ENCODE measurements at regions not wholly inside any gene's neighbourhood (a gene's known extent, or its start where the extent isn't known, plus 50 kb on each side); places are given as distances from the start of the nearest gene placed in this dataset.

- in situ Hi-C loops (cut with MboI; ENCODE audit: low pct_unique_long_range_greater_than_20kb, low sequenced_read_pairs, unreplicated experiment) = no loop called here
- TF ChIP-seq, protein P1, sequence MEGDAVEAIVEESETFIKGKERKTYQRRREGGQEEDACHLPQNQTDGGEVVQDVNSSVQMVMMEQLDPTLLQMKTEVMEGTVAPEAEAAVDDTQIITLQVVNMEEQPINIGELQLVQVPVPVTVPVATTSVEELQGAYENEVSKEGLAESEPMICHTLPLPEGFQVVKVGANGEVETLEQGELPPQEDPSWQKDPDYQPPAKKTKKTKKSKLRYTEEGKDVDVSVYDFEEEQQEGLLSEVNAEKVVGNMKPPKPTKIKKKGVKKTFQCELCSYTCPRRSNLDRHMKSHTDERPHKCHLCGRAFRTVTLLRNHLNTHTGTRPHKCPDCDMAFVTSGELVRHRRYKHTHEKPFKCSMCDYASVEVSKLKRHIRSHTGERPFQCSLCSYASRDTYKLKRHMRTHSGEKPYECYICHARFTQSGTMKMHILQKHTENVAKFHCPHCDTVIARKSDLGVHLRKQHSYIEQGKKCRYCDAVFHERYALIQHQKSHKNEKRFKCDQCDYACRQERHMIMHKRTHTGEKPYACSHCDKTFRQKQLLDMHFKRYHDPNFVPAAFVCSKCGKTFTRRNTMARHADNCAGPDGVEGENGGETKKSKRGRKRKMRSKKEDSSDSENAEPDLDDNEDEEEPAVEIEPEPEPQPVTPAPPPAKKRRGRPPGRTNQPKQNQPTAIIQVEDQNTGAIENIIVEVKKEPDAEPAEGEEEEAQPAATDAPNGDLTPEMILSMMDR (IDR thresholded peaks at IDR 0.05; ENCODE audit: extremely low read depth, insufficient read depth, missing control alignments) = no peak
- no peak for DNase-seq (ENCODE audit: low spot score)
Measured at GRCh38 chrX:14476205-14476604, 53.1 kb upstream of the GLRA2 start.

DNA sequence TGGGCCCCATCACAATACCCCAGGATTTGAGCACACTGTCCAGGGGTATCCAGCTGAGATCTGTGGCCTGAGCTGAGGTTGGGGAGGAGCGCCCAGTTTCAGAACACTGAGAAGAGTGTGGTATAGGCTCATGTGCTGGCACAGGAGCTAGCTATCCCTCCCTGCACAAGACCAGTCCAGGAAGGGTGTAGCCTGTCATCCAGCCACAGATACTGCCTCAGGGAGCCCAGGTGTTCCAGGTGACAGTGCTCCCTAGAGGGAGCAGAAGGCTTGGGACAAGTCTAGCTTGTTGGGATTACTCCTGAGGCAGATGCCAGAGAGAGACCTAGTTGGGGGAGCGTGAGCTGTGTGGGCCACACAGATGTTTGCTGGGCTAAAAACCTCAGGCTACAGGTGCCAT, 79.6 kb upstream of the GLRA2 start:
- in situ Hi-C loops (cut with MboI; ENCODE audit: low pct_unique_long_range_greater_than_20kb, low sequenced_read_pairs, unreplicated experiment) = no loop called here
- no peak for DNase-seq (ENCODE audit: low spot score)
- TF ChIP-seq, protein P1 (IDR thresholded peaks at IDR 0.05; ENCODE audit: extremely low read depth, insufficient read depth, missing control alignments) = no peak

DNA sequence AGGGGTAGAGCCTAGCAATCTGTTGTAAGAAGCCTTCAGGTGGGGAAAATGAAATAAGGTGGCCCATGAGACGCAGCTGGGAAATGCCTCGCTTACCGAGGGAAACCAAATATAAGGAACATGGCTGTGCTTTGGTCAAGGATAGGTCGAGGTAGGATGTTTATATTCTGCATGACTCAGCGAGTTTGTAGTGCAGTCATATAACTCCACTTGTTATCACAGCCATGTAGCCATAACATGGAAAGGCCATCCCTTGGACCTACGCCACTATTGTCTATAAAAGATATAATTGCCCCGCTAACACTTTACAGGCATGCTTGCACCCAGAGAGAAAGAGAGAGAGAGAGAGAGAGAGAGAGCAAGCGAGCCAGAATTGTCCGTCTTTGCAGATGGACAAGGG, 80.9 kb upstream of the GLRA2 start:
- TF ChIP-seq, protein P1 (IDR thresholded peaks at IDR 0.05; ENCODE audit: extremely low read depth, insufficient read depth, missing control alignments) = no peak
- in situ Hi-C loops (cut with MboI; ENCODE audit: low pct_unique_long_range_greater_than_20kb, low sequenced_read_pairs, unreplicated experiment) = no loop called here
- no peak for DNase-seq (ENCODE audit: low spot score)

DNA sequence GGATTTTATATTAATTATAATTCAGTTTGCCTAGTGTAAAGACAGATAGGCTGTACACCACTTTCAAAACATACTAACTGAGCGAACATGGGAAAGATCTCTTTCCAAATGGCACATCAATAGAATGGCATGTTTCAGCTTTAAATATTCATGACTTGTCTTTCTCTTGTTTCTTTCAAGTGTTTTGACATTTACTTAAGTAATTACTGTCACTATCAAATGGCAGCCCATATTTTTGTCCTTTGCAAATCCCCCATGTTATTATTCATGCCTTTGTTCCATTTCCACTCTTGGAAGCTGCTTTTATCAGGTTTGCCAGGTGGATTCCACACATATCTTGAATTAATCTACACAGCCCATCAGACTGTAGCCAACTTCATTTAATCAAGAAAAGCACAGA, 89.2 kb upstream of the GLRA2 start:
- TF ChIP-seq, protein P1 (IDR thresholded peaks at IDR 0.05; ENCODE audit: extremely low read depth, insufficient read depth, missing control alignments) = no peak

DNA sequence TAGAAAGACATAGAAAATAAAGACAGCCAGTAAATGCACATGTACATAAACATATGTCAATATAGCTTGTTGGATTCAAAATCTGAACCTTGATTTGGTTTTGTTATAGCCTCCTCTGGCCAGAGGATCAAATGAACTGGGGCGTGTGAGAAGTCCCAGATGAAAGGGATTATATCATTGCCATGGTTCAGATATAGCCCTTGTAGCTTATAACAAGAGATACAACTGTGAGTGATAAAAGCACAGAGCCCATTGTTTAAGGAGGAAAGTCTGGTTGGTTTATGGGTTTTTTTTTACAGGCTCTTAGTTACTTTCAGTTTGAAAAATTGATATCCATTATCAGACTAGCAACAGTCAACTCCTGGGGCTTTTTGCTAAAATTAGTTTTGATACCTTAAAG, 101.7 kb upstream of the GLRA2 start:
- TF ChIP-seq, protein P1 (IDR thresholded peaks at IDR 0.05; ENCODE audit: extremely low read depth, insufficient read depth, missing control alignments) = no peak
- in situ Hi-C loops (cut with MboI; ENCODE audit: low pct_unique_long_range_greater_than_20kb, low sequenced_read_pairs, unreplicated experiment) = no loop called here
- DNase-seq (ENCODE audit: low spot score) = no peak

More for the DNA sequence above, 89.2 kb upstream of the GLRA2 start:
- in situ Hi-C loops (cut with MboI; ENCODE audit: low pct_unique_long_range_greater_than_20kb, low sequenced_read_pairs, unreplicated experiment) = no loop called here
- no peak for DNase-seq (ENCODE audit: low spot score)

DNA sequence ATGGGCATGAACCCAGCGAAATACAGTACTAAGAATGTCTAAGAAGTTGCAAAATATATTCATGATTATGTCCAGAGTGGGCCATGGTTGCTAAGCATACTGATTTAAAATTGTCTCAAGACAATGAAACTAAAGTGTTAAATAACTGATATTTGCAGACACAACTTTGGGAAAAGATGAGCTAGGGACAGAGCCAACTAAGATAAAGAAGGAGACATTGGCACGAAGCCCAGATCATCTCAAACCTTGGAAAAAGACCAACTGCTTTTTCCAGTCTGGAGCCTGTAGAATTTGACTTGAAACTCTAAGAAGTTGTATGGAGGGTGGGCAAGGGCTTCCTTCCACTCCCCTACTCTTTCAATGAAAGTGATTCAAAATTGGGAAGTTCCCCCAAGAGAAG, 108.5 kb upstream of the GLRA2 start:
- in situ Hi-C loops (cut with MboI; ENCODE audit: low pct_unique_long_range_greater_than_20kb, low sequenced_read_pairs, unreplicated experiment) = no loop called here

More for the DNA sequence above, 108.5 kb upstream of the GLRA2 start:
- TF ChIP-seq, protein P1 (IDR thresholded peaks at IDR 0.05; ENCODE audit: extremely low read depth, insufficient read depth, missing control alignments) = no peak
- no peak for DNase-seq (ENCODE audit: low spot score)
